NCI-H1694 (cell line): ENCODE measurements at regions not wholly inside any gene's neighbourhood (a gene's known extent, or its start where the extent isn't known, plus 50 kb on each side); places are given as distances from the start of the nearest gene placed in this dataset.

ENCODE experiments used
- DNase-seq: peaks from one replicate; lab custom pipeline; 2025; lab: John Stamatoyannopoulos, UW

DNA sequence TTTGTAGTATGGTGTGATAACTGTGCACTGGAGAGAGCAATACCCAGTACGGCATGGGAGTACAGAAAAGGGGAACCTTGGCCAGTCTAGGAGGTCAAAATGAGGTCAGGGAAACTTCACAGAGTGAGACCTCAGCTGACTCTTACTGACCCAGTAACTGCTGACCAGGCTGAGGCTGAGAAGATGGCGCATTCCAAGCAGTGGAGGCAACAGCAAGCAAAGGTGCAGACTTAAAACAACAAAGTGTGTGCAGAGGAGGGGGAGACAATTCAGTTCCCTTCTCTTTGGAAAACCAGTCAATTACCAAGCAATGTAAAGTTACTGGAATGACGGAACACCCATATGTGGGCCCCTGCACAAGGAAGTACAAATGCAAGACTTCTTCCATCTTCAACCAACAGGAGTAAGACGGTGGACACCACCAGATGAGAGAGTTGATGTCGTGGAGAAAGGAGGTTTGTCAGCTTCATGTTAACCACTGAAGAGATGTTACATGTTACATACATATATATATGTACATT lies 54.6 kb upstream of the PRDX6 start:
- no peak for DNase-seq

DNA sequence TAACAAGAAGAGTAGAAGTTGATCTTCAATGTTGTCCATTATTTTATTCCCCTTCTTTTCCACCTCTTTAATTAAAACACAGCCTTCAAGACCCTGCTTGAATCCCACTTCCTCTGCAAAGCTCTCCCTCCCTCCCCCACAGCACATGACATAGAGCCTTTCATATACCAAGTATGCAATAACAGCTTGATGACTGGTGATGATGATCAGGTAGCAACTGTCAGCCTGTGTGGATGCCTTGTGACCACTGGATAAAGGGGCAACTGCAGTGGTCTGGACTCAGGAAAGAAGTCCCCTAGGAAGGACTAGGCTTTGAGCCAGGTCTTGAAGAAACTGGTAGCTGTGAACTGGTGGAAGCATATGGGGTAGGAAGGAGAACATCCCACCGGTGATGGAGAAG lies 53.8 kb upstream of the PRDX6 start:
- no peak for DNase-seq

DNA sequence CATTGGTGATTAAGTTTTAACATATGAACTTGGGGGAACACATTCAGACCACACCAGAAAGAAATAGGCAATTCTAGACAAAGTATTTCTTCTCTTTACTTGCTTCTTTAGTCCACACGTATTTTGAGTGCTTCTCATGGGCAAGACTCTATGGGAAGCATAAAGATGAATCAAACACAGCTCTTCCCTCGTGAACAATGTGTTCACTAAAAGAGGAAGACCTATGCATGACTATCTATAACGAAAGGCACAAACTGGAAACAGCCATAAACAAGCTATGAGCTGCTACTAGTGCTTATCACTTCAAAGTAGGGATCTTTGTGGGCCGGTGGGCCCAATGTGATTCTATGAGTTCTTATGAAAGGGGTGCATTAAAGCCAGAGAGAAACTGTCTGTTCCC lies 53.0 kb upstream of the PRDX6 start:
- DNase-seq = no peak

DNA sequence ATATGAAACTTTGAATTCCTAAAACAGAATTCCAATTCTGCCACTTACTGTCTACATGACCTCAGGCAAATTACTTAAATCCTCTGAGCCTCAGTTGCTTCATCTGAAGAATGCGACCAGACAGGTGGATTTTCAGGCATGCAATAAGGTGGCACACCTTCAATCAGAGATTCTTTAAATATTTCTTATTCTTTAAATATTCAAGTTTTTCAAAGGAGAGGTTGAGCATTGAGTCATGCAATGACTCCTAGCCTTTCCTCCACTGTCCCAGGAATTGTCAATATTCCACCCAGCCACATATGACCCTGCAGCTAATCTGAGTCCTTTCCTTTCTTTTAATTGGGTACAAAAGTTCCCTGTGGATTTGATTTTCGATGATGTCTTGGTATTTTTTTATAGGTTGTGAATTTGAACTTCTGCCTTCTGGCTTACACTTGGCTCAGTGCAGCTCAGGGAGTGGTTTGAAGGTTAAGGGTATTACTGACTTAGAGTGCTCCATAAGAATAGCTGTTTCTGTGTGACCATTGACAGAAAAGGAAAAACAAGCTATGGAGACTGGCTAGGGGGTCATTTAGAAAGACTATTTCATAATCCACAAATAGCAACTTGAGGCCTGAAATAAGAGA lies 52.2 kb upstream of the PRDX6 start:
- DNase-seq = no peak

DNA sequence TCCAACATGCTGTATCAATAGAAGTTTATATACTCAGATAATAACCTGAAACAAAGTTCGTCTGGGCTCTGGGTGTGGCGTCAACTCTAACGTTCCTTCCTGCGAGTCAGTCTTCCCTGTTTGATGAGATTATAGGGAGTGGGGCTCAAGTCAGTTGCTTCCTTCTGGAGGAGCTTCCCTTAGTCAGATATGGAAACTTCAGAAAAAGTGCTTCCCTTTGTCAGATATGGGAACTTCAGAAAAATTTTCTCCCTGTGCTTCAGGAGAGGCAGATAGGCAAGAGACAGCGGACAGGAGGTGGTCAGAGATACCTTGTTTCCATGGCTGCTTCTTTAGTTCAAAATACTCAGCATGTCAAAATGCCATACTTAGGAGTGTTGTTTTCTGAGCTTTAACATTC lies 51.1 kb upstream of the PRDX6 start:
- DNase-seq = no peak

DNA sequence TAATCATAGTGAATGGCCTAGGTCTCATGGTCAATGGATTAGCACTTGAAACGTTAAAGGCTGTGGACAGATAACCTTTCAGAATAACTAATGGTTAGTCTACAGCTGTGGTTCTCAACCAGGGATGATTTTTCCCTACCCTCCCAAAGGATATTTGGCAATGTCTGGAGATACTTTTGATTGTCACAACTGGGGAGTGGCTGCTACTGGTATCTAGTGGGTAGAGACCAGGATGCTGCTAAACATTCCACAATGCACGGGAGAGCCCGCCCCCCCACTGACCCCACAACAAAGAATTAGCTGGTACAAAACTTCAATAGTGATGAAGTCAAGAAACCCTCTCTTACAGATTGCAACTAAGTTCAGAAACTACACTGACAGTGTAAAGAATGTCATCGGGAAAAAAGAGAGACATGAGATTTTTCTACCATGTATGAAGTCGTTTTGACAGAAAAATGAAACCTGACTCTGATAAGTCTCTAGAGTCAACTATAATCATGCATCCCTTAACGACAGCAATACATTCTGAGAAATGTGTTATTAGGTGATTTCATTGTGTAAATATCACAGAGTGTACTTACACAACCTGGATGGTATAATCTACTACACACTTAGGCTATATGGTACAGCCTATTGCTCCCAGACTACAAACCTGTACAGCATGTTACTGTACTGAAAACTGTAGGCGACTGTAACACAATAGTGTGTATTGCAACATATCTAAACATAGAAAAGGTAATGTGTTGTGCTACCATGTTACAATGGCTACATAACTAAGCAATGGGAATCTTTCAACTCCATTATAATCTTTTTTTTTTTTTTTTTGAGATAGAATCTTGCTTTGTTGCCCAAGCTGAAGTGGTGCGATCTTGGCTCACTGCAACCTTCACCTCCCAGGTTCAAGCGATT lies 49.7 kb upstream of the PRDX6 start:
- DNase-seq = no peak
